ES-I3 (cell line): ENCODE measurements at regions not wholly inside any gene's neighbourhood (a gene's known extent, or its start where the extent isn't known, plus 50 kb on each side); places are given as distances from the start of the nearest gene placed in this dataset.

Experiments used
- H3K36me3 ChIP-seq: 2 replicates; pipeline ENCODE4 v1.6.1; 2013; ENCODE audit warnings: mild to moderate bottlenecking, low read length, control low read depth, moderate library complexity; ENCODE audit not compliant: insufficient read depth
- H3K4me1 ChIP-seq: 2 replicates; pipeline ENCODE4 v1.6.1; 2013; ENCODE audit warnings: mild to moderate bottlenecking, control low read depth, low read length; ENCODE audit not compliant: insufficient read depth
- H3K9ac ChIP-seq: 2 replicates; pipeline ENCODE4 v1.6.1; 2013; ENCODE audit warnings: low read depth, mild to moderate bottlenecking, low read length, moderate library complexity
- H3K9me3 ChIP-seq: 2 replicates; pipeline ENCODE4 v1.6.1; 2013; ENCODE audit warnings: mild to moderate bottlenecking, low read length, moderate library complexity; ENCODE audit not compliant: control insufficient read depth, insufficient read depth

GRCh38 chr13:84961023-84961422 lies 838.2 kb downstream of the SLITRK6 start:
- no peak overlapping the region for H3K9ac ChIP-seq
- H3K9me3 ChIP-seq, result no peaks in the 10 kb centered on the region
- no peaks in the 10 kb centered on the region for H3K36me3 ChIP-seq
- H3K4me1 ChIP-seq, result no peaks in the 10 kb centered on the region

GRCh38 chr13:84959818-84960217 lies 839.4 kb downstream of the SLITRK6 start:
- Histone ChIP-seq H3K9me3 (no peaks in the 10 kb centered on the region), H3K36me3 (no peaks in the 10 kb centered on the region), H3K4me1 (no peaks in the 10 kb centered on the region), H3K9ac (no peak overlapping the region)

GRCh38 chr13:84954636-84955035 lies 844.6 kb downstream of the SLITRK6 start:
- H3K36me3 ChIP-seq, result no peaks in the 10 kb centered on the region
- H3K9me3 ChIP-seq, result no peaks in the 10 kb centered on the region
- no peaks in the 10 kb centered on the region for H3K4me1 ChIP-seq
- no peak overlapping the region for H3K9ac ChIP-seq

GRCh38 chr13:84951128-84951527 lies 848.1 kb downstream of the SLITRK6 start:
- H3K36me3 ChIP-seq, result no peaks in the 10 kb centered on the region
- H3K9ac ChIP-seq, result no peak overlapping the region
- no peaks in the 10 kb centered on the region; the same call in 1 of the 2 replicates for H3K9me3 ChIP-seq
- H3K4me1 ChIP-seq, result no peaks in the 10 kb centered on the region

GRCh38 chr13:84946192-84946591 lies 853.0 kb downstream of the SLITRK6 start:
- no peaks in the 10 kb centered on the region for H3K36me3 ChIP-seq
- no peak overlapping the region for H3K9ac ChIP-seq
- no peaks in the 10 kb centered on the region; the same call in 1 of the 2 replicates for H3K9me3 ChIP-seq
- H3K4me1 ChIP-seq, result no peaks in the 10 kb centered on the region

- Histone ChIP-seq H3K9me3 (no peaks in the 10 kb centered on the region), H3K36me3 (no peaks in the 10 kb centered on the region), H3K4me1 (no peaks in the 10 kb centered on the region), H3K9ac (no peak overlapping the region)
Measured at GRCh38 chr13:84940798-84941197, 858.4 kb downstream of the SLITRK6 start.

GRCh38 chr13:84940167-84940566 lies 859.1 kb downstream of the SLITRK6 start:
- Histone ChIP-seq H3K9me3 (no peaks in the 10 kb centered on the region), H3K36me3 (no peaks in the 10 kb centered on the region), H3K9ac (no peak overlapping the region), H3K4me1 (no peaks in the 10 kb centered on the region)

- Histone ChIP-seq H3K9me3 (no peaks in the 10 kb centered on the region), H3K4me1 (no peaks in the 10 kb centered on the region), H3K36me3 (no peaks in the 10 kb centered on the region), H3K9ac (no peak overlapping the region)
Measured at GRCh38 chr13:84934911-84935310, 864.3 kb downstream of the SLITRK6 start.

- H3K9ac ChIP-seq, result no peak overlapping the region
- H3K4me1 ChIP-seq, result no peaks in the 10 kb centered on the region
- H3K9me3 ChIP-seq, result no peaks in the 10 kb centered on the region
- no peaks in the 10 kb centered on the region for H3K36me3 ChIP-seq
Measured at GRCh38 chr13:84933797-84934196, 865.4 kb downstream of the SLITRK6 start.

GRCh38 chr13:84931264-84931663 lies 868.0 kb downstream of the SLITRK6 start:
- Histone ChIP-seq H3K9me3 (no peaks in the 10 kb centered on the region), H3K9ac (no peak overlapping the region), H3K36me3 (no peaks in the 10 kb centered on the region), H3K4me1 (no peaks in the 10 kb centered on the region)

- no peaks in the 10 kb centered on the region for H3K4me1 ChIP-seq
- no peak overlapping the region for H3K9ac ChIP-seq
- H3K9me3 ChIP-seq, result no peaks in the 10 kb centered on the region
- no peaks in the 10 kb centered on the region for H3K36me3 ChIP-seq
Measured at GRCh38 chr13:84927442-84928169, 871.6 kb downstream of the SLITRK6 start.

- H3K4me1 ChIP-seq, result no peaks in the 10 kb centered on the region
- no peaks in the 10 kb centered on the region for H3K9me3 ChIP-seq
- H3K9ac ChIP-seq, result no peak overlapping the region
- no peaks in the 10 kb centered on the region for H3K36me3 ChIP-seq
Measured at GRCh38 chr13:84925443-84925842, 873.8 kb downstream of the SLITRK6 start.

- Histone ChIP-seq H3K36me3 (no peaks in the 10 kb centered on the region), H3K4me1 (no peaks in the 10 kb centered on the region), H3K9me3 (no peaks in the 10 kb centered on the region), H3K9ac (no peak overlapping the region)
Measured at GRCh38 chr13:84923831-84924230, 875.4 kb downstream of the SLITRK6 start.

- H3K9ac ChIP-seq, result no peak overlapping the region
- H3K36me3 ChIP-seq, result no peaks in the 10 kb centered on the region
Measured at GRCh38 chr13:84917252-84917878, 881.9 kb downstream of the SLITRK6 start.

GRCh38 chr13:84912720-84913119 lies 886.5 kb downstream of the SLITRK6 start:
- no peaks in the 10 kb centered on the region for H3K36me3 ChIP-seq
- no peak overlapping the region for H3K9ac ChIP-seq
- H3K4me1 ChIP-seq, result no peaks in the 10 kb centered on the region
- no peaks in the 10 kb centered on the region for H3K9me3 ChIP-seq

More at GRCh38 chr13:84917252-84917878, 881.9 kb downstream of the SLITRK6 start:
- H3K4me1 ChIP-seq, result no peaks in the 10 kb centered on the region
- H3K9me3 ChIP-seq, result no peaks in the 10 kb centered on the region
